ENCODE measurements at regions not wholly inside any gene's neighbourhood (a gene's known extent, or its start where the extent isn't known, plus 50 kb on each side); places are given as distances from the start of the nearest gene placed in this dataset.
"Not testable (repeated sequence)": the region's sequence is repeated elsewhere in the genome, so short reads cannot be mapped to it uniquely, and the experiment has no call there.

DNA sequence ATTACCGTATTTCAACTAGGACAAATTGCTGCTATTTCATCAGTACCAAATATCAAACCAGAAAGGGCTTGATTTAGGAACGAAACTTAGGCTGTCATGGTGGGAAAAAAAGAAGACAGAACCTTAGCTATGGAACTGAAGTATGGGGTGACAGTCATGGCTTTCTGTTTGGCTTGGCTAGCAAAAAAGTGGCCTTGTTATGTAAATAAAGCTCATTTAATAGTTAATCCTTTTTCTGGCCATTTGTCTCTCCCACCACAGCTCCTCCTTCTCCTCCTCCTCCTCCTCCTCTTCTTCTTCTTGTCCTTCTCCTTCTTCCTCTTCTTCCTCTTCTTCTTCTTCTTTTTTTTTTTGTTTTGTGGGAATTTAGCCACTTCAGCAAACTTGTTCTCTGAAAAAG is 434.7 kb upstream of the NDST4 start:
- Mint-ChIP-seq H3K4me3 (no peak overlapping the region), H3K4me1 (no peaks in the 10 kb centered on the region), H3K27ac (no peak overlapping the region), H3K27me3 (ENCODE audit: low read depth) (no peaks in the 10 kb centered on the region), H3K36me3 (no peaks in the 10 kb centered on the region), H3K9me3 (peaks cover 12% of the 10 kb centered on the region)
- TF ChIP-seq, protein P1, sequence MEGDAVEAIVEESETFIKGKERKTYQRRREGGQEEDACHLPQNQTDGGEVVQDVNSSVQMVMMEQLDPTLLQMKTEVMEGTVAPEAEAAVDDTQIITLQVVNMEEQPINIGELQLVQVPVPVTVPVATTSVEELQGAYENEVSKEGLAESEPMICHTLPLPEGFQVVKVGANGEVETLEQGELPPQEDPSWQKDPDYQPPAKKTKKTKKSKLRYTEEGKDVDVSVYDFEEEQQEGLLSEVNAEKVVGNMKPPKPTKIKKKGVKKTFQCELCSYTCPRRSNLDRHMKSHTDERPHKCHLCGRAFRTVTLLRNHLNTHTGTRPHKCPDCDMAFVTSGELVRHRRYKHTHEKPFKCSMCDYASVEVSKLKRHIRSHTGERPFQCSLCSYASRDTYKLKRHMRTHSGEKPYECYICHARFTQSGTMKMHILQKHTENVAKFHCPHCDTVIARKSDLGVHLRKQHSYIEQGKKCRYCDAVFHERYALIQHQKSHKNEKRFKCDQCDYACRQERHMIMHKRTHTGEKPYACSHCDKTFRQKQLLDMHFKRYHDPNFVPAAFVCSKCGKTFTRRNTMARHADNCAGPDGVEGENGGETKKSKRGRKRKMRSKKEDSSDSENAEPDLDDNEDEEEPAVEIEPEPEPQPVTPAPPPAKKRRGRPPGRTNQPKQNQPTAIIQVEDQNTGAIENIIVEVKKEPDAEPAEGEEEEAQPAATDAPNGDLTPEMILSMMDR (IDR thresholded peaks at IDR 0.05; ENCODE audit: unreplicated experiment): no peak
- DNase-seq (ENCODE audit: low spot score in 2 of 2, unreplicated experiment in 2 of 2): no peak

DNA sequence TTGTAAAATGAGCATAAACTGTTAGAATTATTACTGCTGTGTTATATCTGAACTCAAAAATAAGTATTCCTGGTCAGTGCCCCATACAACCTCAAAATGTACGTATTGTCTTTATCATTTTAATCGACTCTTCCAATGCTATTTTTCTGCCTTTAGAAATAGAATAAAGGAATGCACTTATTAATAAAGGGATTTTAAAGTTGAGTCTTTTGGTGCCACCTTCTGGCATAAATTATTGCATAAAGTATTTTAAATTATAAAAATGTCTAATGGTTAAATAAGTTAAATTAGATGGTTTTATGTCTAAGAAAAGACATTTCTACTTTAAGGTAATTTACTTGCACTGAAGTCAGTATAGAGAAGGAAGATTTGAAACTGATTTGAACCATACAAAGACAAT is 424.0 kb upstream of the NDST4 start:
- no peaks in the 10 kb centered on the region for H3K4me1 Mint-ChIP-seq
- DNase-seq (ENCODE audit: low spot score in 2 of 2, unreplicated experiment in 2 of 2): no peak
- H3K27me3 Mint-ChIP-seq (ENCODE audit: low read depth): no peaks in the 10 kb centered on the region
- no peaks in the 10 kb centered on the region for H3K36me3 Mint-ChIP-seq
- H3K4me3 Mint-ChIP-seq: no peak overlapping the region
- no peak overlapping the region for H3K27ac Mint-ChIP-seq
- TF ChIP-seq, protein P1 (IDR thresholded peaks at IDR 0.05; ENCODE audit: unreplicated experiment): peak; percentile 26
- no peaks in the 10 kb centered on the region for H3K9me3 Mint-ChIP-seq

DNA sequence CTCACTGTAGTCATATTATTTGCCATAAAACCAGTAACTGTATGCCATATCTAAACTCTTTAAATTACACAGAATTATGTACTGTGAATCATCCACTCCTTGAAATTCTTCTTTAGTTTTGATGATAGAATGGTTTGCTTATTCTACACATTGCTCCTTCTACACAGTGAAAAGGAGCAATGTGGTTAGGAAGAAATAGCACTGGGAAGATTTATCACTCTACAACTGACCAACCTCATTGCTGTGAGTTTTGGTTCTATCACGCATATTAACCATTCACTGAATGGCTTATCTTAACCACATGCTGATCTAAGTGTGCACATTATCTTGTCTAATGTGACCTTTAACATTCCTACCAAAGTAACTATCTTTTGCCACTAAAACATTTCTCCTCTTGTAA is 415.7 kb upstream of the NDST4 start:
- Mint-ChIP-seq H3K27me3 (ENCODE audit: low read depth) (no peaks in the 10 kb centered on the region), H3K36me3 (no peaks in the 10 kb centered on the region), H3K4me3 (no peak overlapping the region), H3K4me1 (no peaks in the 10 kb centered on the region), H3K9me3 (no peaks in the 10 kb centered on the region), H3K27ac (no peak overlapping the region)
- DNase-seq (ENCODE audit: low spot score in 2 of 2, unreplicated experiment in 2 of 2): no peak
- TF ChIP-seq, protein P1 (IDR thresholded peaks at IDR 0.05; ENCODE audit: unreplicated experiment): no peak

DNA sequence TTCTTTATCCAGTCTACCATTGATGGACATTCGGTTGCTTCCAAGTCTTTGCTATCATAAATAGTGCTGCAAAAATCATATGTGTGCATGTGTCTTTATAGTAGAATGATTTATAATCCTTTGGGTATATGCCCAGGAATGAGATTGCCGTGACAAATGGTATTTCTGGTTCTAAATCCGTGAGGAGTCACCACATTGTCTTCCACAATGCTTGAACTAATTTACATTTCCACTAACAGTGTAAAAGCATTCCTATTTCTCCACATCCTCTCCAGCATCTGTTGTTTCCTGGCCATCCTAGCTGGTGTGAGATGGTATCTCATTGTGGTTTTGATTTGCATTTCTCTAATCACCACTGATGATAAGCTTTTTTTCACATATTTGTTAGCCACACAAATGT is 406.1 kb upstream of the NDST4 start:
- not testable (repeated sequence) for H3K4me1 Mint-ChIP-seq; DNase-seq (ENCODE audit: low spot score in 2 of 2, unreplicated experiment in 2 of 2); H3K36me3 Mint-ChIP-seq; H3K27ac Mint-ChIP-seq; H3K27me3 Mint-ChIP-seq (ENCODE audit: low read depth); H3K4me3 Mint-ChIP-seq
- peaks cover 38% of the 10 kb centered on the region for H3K9me3 Mint-ChIP-seq

DNA sequence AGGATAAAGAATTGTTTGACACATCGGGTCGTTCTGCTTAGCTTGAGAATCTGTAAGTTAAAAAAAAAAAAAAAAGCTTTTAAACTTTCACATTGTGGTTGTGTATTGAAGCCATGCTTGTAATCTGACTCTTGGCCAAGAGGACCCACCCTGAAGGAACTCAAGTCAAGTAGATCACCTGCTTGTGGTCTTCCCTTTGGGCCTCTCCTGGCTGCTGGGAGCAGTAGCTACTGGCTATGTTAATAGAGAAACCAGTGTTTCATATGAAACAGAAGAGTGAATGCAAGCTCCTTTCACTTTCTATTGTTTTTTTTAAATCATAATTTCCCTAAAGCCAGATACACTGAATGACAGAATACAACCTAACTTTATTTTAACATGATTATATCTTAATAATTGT is 402.4 kb upstream of the NDST4 start:
- Mint-ChIP-seq H3K9me3 (peaks cover 10% of the 10 kb centered on the region), H3K27ac (no peak overlapping the region), H3K4me1 (no peaks in the 10 kb centered on the region), H3K4me3 (no peak overlapping the region), H3K27me3 (ENCODE audit: low read depth) (no peaks in the 10 kb centered on the region), H3K36me3 (no peaks in the 10 kb centered on the region)
- TF ChIP-seq, protein P1 (IDR thresholded peaks at IDR 0.05; ENCODE audit: unreplicated experiment): no peak
- DNase-seq (ENCODE audit: low spot score in 2 of 2, unreplicated experiment in 2 of 2): no peak

DNA sequence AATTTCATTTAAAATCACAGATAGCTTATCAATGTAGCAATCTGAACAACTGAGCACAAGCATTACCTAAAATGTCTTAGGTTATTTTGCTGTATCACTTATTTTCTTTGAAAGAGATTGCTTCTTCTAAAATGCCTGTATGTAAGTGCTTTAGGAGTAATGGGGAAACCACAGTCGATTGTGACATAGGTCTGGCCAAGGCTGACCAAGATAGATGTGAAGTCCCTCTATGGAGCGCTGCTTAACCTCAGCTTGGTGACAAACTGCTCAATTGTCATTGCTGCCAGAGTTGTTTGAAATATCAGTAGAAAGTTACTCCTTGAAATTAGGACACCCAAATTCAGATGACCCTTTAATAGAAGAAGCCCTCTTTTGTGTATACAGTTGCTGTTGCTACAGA is 401.9 kb upstream of the NDST4 start:
- Mint-ChIP-seq H3K9me3 (peaks cover 6% of the 10 kb centered on the region), H3K27me3 (ENCODE audit: low read depth) (no peaks in the 10 kb centered on the region), H3K4me1 (no peaks in the 10 kb centered on the region), H3K36me3 (no peaks in the 10 kb centered on the region), H3K27ac (no peak overlapping the region), H3K4me3 (no peak overlapping the region)
- no peak for DNase-seq (ENCODE audit: low spot score in 2 of 2, unreplicated experiment in 2 of 2)
- TF ChIP-seq, protein P1 (IDR thresholded peaks at IDR 0.05; ENCODE audit: unreplicated experiment): no peak
